Activated CD8-positive, alpha-beta memory T cell treated with anti-CD3 and anti-CD28 coated beads for 36 hours (primary cell): ENCODE measurements at regions not wholly inside any gene's neighbourhood (a gene's known extent, or its start where the extent isn't known, plus 50 kb on each side); places are given as distances from the start of the nearest gene placed in this dataset.
"Not testable (repeated sequence)": the region's sequence is repeated elsewhere in the genome, so short reads cannot be mapped to it uniquely, and the experiment has no call there.

Experiments used
- CTCF ChIA-PET: fragments of 350-600 bp; sonication (Branson Sonifier 250); formaldehyde crosslinking; loops from one replicate; lab custom pipeline; 2021; ENCODE audit warnings: antibody characterized with exemption; lab: Charles Lee
- POLR2A ChIA-PET: fragments of 350-600 bp; sonication (Branson Sonifier 250); formaldehyde crosslinking; loops from one replicate; lab custom pipeline; 2021; ENCODE audit warnings: antibody characterized with exemption; lab: Charles Lee

DNA sequence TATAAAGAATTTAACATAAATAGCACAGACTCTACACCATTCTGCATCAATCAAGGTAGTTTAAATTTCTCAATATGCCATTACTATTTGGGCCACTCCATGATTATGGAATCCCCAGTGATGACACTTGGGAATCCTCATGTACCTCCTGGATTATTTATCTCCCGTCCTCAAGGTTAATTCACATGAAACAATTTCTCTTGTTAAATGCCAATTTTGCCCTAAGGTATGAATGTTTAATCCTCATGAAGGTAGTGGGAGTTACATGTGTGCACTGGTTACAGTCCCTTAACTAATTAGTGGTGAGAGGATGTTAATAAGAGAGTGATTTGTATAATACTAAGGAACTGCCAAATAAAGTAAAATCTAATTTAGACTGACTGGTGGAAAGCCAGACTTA lies 372.3 kb upstream of the MDFIC2 start:
- ChIA-PET CTCF (no interaction called here), POLR2A (no interaction called here)

DNA sequence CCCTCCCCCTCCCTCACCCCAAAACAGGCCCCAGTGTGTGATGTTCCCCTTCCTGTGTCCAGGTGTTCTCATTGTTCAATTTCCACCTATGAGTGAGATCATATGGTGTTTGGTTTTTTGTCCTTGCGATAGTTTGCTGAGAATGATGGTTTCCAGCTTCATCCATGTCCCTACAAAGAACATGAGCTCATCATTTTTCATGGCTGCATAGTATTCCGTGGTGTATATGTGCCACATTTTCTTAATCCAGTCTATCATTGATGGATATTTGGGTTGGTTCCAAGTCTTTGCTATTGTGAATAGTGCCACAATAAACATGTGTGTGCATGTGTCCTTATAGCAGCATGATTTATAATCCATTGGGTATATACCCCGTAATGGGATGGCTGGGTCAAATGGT lies 363.4 kb upstream of the MDFIC2 start:
- POLR2A ChIA-PET, CTCF ChIA-PET: not testable (repeated sequence)

GRCh38 chr3:70658513-70659310 lies 346.3 kb upstream of the MDFIC2 start:
- ChIA-PET POLR2A (no interaction called here), CTCF (no interaction called here)

- ChIA-PET POLR2A (no interaction called here), CTCF (no interaction called here)
These were observed 345.0 kb upstream of the MDFIC2 start for GRCh38 chr3:70657454-70657853.

- CTCF ChIA-PET = no interaction called here
- POLR2A ChIA-PET = no interaction called here
These were observed 335.4 kb upstream of the MDFIC2 start for GRCh38 chr3:70647823-70648222.

- ChIA-PET CTCF (no interaction called here), POLR2A (no interaction called here)
These were observed 334.7 kb upstream of the MDFIC2 start for GRCh38 chr3:70647094-70647493.

DNA sequence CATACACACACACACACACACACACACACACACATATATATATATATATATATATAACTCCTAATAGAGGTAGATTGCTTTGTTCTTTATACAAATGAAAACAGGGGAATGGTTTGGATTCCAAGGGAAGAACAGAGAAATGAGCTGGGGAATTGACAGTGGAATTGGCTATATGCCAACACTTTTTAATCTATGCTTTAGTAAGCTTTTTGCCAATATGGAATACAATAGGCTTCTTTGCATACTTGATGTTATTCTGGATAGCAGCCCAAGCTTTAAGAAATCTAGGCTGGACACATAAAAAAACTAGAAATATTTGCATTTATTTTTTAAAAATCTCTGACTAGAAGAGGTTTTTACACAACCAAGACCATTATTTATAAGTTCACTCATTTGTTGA lies 334.2 kb upstream of the MDFIC2 start:
- ChIA-PET POLR2A (no interaction called here), CTCF (no interaction called here)

GRCh38 chr3:70640481-70640880 lies 328.0 kb upstream of the MDFIC2 start:
- POLR2A ChIA-PET = no interaction called here
- CTCF ChIA-PET = no interaction called here

- ChIA-PET CTCF (no interaction called here), POLR2A (no interaction called here)
These were observed 322.9 kb upstream of the MDFIC2 start for GRCh38 chr3:70635301-70635700.

GRCh38 chr3:70631716-70632307 lies 319.4 kb upstream of the MDFIC2 start:
- ChIA-PET CTCF (no interaction called here), POLR2A (no interaction called here)

DNA sequence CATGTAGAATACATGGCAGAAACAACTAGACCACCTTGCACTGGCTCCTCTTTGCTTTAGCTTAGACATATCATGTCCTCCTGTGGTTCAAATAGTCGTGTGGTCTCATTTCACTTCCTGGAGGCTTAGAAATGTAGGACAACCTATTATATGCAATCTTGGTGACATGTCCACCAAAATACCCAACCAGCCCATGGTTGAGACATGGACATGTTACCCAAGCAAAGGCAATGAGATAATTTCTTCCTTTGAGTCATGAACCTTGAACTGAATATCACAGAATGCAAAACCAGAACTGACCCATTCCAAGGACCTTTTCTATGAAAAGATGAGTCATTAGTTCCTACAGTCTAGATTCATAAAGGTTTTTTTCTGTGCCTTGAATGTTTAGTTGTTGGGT lies 309.0 kb upstream of the MDFIC2 start:
- ChIA-PET POLR2A (no interaction called here), CTCF (no interaction called here)

GRCh38 chr3:70620956-70621355 lies 308.5 kb upstream of the MDFIC2 start:
- CTCF ChIA-PET = no interaction called here
- POLR2A ChIA-PET = no interaction called here

DNA sequence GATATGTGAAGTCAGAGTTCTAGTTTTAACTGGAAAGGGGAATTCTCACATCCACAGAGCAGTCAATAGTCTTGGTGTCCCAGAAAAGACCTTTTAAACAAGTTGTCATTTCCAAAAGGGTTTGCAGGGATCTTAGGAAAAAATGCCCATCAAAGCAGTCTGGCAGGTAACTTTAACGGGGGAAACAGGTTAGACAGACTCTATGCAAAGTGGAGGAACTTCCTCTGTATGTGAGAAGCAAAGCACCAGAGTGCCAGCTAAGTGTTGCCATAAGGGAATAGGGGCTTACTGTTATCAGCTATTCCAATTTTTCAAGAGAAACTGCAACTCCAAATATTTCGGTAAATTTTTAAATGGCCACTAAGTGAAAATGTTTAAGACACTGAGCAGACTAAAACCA lies 307.9 kb upstream of the MDFIC2 start:
- CTCF ChIA-PET = no interaction called here
- POLR2A ChIA-PET = no interaction called here

GRCh38 chr3:70618151-70618550 lies 305.7 kb upstream of the MDFIC2 start:
- CTCF ChIA-PET = no interaction called here
- POLR2A ChIA-PET = no interaction called here

GRCh38 chr3:70617349-70617748 lies 304.9 kb upstream of the MDFIC2 start:
- POLR2A ChIA-PET = not testable (repeated sequence)

GRCh38 chr3:70615286-70615685 lies 302.8 kb upstream of the MDFIC2 start:
- CTCF ChIA-PET = no interaction called here
- POLR2A ChIA-PET = no interaction called here

More at GRCh38 chr3:70617349-70617748, 304.9 kb upstream of the MDFIC2 start:
- CTCF ChIA-PET = not testable (repeated sequence)

- ChIA-PET CTCF (no interaction called here), POLR2A (no interaction called here)
These were observed 301.7 kb upstream of the MDFIC2 start for GRCh38 chr3:70614111-70614510.

DNA sequence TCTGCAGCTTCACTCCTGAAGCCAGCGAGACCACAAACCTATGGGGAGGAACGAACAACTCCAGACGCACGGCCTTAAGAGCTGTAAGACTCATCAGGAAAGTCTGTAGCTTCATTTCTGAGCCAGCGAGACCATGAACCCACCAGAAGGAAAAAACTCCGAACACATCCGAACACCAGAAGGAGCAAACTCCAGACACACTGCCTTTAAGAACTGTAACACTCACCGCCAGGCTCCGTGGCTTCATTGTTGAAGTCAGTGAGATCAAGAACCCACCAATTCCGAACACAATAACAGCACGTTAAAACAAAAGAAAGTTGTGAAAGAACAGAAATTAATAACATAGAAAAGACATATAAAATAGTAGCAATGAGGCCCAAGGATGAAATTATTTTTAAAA lies 300.5 kb upstream of the MDFIC2 start:
- ChIA-PET CTCF (no interaction called here), POLR2A (no interaction called here)

- CTCF ChIA-PET, POLR2A ChIA-PET: not testable (repeated sequence)
These were observed 299.3 kb upstream of the MDFIC2 start for GRCh38 chr3:70611667-70612277.

DNA sequence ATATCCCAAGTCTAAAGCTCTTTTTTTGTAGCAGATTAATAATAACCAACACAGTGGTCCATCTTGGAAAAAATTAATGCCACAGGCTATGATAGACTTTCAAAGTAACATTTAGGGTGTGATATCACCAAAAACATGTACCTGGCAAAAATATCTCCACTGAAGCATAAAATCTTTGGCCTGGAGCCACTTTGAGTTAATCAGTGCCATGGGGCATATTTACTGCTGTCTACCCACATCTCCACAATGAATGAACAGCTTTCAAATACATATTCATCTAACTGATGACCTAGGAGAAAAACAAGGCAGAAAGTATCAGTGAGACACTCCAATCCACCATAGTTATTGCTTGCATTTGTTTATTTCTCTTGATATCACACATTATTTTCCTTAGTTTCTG lies 296.0 kb upstream of the MDFIC2 start:
- POLR2A ChIA-PET = no interaction called here
- CTCF ChIA-PET = no interaction called here

DNA sequence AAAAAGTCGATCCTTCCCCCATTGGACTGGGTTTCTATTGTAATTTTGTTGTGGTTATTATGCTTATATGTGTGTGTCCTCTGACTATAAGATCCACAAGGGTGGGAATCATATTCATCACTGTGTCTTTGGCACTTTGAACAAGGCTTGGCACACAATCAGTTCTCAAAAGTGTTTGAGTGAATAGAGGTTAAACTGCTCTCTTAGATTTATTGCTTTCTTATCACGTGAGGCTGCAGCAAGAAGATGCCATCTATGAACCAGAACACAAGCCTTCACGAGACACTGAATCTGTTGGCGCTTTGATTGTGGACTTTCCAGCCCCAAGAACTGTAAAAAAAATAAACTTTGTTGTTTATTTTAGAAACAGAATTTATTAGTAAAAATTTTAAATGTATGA lies 295.0 kb upstream of the MDFIC2 start:
- POLR2A ChIA-PET = no interaction called here
- CTCF ChIA-PET = no interaction called here
